HG03097 (cell line): ENCODE measurements at regions not wholly inside any gene's neighbourhood (a gene's known extent, or its start where the extent isn't known, plus 50 kb on each side); places are given as distances from the start of the nearest gene placed in this dataset.
"Not testable (repeated sequence)": the region's sequence is repeated elsewhere in the genome, so short reads cannot be mapped to it uniquely, and the experiment has no call there.

Experiments used
- ATAC-seq: cut with Tn5 transposase; IDR thresholded peaks from one replicate; pipeline ENCODE4 v1.9.1; 2021; ENCODE audit not compliant: unreplicated experiment, low FRiP score

DNA sequence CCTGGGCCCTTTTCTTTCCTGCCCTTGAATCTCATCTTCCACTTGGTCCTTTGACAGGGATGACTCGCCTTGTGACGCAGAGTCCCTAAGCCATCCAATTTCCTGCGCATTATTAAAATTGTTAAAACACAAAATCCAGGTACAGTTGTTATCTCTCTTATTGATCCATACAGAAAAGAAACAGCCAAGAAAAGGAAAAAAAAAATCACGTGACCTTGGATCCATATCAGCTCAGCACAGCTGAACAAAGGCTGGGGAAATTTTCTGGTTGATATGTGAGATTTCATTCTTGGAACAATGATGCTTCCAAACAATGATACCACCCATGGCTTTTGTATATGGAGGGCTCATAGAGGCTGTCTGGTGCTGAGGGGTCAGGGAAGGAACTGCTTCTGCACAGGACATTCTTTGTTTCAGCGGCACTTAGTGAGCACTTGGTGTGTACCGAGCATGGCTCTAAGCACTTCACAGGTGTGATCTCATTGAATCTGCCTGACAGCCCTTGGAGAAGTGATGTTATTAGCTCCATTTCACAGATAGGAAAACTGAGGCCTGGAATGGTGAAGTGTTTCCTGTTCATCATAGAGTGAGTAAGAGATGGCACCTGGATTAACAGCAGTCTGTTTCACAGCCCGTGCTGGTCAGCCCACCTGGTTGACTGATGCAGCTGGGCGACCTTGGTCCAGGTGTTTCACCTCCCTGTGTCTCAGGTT is 155.0 kb upstream of the SULF2 start:
- no peak for ATAC-seq

DNA sequence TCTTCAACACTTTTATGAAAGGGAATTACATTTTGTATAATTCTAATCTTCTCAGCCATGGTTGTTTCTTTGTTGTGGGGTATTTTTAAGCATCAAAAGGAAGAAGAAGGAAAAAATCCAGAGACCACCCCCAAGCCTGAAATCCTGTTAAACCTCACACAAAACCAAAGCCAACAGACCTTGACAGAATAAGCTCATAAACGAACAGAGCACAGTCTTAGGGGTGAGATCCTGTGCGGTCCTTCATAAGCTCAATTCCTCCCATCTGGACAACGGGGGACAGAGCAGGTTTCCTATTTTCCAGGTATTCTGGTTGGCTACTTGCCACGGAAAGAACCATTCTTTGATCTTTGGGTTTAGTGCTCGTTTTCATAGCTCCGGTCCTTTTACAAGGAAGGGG is 151.3 kb upstream of the SULF2 start:
- ATAC-seq = no peak

GRCh38 chr20:47934761-47935160 is 149.5 kb upstream of the SULF2 start:
- no peak for ATAC-seq

DNA sequence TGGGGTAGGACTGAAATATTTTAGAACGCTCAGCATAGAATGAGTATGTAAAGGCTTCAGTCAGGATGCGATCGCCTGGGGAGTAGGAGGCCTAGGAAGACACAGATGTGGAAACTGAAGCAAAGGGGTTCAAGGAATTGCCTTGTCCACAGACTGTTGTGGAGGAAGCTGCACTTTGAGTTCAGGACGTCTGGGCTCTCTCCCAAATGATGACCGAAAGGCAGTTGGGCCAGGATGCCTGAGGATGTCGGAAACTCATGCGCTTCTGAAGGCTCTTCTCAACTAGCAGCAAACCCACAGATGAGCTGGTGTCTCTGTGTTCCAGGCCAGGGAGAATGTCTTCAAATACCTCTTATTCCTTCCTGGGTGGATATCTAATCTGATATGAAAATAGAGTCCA is 146.2 kb upstream of the SULF2 start:
- ATAC-seq = no peak

DNA sequence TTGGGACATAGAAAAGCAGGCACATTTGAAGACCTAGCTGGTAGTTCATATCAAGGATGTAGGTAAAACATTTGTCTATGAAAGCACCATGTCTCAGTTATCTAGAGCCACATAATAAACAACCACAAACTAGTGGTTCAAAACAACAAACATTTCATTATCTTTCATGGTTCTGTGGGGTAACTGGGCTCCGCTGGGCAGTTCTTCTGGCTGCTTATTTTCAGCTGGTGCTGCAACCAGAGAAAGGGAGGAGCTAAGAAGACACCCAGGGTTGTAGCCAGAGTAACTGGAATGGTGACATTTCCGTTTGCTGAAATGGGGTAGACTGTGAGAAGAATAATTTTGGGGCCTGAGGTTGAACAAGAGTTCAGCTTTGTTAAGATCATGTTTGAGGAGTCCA is 145.7 kb upstream of the SULF2 start:
- no peak for ATAC-seq

- no peak for ATAC-seq
Observed at GRCh38 chr20:47929368-47930115, 144.3 kb upstream of the SULF2 start.

DNA sequence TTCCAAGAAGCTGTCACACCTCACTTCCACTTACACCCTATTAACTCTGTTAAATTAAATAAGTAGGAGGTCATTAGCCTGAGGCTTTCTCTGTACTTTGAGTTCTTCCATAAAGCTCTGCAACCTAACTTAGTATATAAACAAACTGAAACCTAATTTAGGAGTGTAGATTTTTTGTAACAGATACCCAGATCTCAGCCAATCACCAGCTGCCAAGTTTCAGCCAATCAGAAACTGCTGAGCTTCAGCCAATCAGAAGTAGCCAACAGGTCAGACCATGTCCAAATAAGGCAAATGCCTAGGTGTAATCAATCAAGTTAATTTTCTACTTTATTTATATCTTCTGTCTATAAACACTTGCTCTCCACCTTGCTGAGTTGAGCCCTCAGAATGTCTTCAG is 142.7 kb upstream of the SULF2 start:
- no peak for ATAC-seq

DNA sequence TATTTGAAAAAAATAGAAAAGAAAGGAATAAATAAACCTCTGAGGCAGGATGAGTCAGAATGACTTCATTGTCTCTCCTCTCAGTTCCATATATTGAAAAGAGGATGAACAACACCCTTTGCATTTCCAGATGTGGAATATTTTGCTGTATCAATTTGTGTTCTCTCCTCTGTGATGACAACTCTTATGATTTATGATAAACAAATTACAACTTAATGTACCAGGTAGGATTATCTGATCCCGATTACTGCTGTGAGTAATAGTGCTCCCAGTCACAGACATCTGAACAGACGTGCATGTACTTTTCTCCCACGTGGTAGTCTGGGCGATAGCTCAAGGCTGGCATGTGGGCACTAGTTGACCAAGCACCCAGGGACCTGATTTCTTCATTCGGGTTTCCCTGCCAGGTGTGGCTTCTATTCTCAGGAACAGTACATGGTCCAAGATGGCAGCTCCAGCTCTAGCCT is 142.1 kb upstream of the SULF2 start:
- no peak for ATAC-seq

GRCh38 chr20:47926731-47927130 is 141.4 kb upstream of the SULF2 start:
- no peak for ATAC-seq

- no peak for ATAC-seq
Observed at GRCh38 chr20:47925593-47925992, 140.3 kb upstream of the SULF2 start.

DNA sequence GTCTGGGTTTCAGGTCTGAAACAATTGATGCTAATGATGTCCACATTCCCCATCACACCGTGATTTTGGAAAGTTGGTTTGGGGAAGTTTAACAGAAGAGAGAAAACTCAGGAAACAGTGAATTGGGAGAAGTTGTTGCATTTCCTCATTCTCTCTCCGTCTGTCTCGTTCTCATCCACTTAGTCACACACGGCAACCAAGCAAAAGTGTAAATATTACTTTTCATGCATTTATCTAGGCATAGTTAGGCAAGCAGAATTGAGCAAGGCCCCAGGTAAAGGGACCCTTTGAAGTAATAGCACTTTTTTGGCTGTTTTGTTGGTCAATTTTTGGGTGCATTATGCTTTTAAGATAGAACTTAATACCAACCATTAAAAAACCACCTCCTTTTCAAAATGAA is 137.0 kb upstream of the SULF2 start:
- ATAC-seq = no peak

DNA sequence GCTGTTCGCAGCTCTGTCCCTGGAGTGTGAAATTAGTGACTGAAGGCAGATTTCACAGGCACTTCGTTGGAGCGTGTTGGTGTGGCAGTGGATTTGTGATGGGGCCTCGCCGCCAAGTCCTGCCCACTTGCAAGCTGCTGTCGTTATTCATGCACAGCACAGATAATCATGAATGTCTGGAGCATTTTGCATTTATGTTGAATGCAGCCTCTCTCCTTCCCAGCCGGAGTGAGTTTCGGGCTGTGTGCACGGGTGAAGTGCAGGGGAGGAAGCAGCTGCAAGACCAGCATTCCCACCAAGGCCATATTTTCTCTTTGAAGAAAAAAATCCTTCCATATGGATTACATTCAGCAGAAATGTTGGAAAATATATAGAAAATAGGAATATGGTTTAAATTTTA is 136.5 kb upstream of the SULF2 start:
- ATAC-seq = not testable (repeated sequence)

- ATAC-seq = no peak
Observed at GRCh38 chr20:47921408-47921807, 136.1 kb upstream of the SULF2 start.

- ATAC-seq = no peak
Observed at GRCh38 chr20:47917549-47918070, 132.3 kb upstream of the SULF2 start.

- ATAC-seq = no peak
Observed at GRCh38 chr20:47915495-47915894, 130.2 kb upstream of the SULF2 start.

DNA sequence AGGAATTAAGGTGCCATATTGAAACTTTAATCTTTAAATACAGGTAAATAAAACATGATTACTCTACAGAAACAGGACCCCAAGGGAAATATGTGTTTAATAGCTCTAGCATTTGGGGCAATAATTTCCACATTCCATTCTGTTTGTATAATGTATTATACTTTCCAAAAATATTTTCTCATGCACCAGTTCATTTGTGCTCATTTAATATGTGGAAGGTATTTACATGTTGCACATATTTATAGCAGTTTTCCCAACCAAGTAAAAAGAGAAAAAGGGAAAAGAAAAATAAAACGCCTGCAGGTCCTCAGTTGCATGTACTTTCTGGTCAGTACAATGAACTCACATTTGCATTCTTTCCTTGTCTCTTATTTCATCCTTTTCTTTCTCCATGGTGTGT is 129.5 kb upstream of the SULF2 start:
- ATAC-seq = no peak

DNA sequence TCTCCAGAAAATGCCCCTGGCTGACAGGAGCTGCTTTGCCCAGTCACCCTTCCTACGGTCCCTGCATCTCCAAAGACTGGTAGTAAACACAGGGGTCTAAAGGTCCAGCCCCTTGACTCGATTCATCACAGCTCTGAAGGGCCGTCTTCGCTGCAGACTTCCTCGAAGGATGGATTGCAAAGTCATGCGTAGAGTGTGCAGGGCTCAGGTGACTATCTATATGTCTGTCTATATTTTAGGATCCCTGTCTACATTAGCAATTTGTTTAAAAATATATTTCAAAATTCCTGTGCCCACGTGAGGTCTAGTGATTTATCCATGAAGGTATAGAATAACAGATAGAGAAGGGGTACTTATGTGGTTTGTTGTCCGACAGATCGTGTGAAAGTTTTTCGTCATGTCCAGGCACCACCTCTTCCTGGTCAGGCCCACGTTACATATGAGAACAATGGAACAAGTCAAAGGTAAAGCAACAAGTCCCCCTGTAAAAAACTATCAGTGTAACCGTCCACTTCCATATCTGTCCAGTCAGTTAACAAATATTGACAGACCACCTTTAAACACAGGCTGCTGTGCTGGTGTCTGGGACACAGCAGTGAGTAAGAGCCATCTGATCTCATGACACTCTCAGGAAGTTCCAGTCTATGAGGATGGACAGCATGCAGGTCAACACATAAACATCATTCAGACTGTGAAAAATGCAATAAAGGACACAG is 127.7 kb upstream of the SULF2 start:
- ATAC-seq = not testable (repeated sequence)

- not testable (repeated sequence) for ATAC-seq
Observed at GRCh38 chr20:47912165-47912564, 126.9 kb upstream of the SULF2 start.

DNA sequence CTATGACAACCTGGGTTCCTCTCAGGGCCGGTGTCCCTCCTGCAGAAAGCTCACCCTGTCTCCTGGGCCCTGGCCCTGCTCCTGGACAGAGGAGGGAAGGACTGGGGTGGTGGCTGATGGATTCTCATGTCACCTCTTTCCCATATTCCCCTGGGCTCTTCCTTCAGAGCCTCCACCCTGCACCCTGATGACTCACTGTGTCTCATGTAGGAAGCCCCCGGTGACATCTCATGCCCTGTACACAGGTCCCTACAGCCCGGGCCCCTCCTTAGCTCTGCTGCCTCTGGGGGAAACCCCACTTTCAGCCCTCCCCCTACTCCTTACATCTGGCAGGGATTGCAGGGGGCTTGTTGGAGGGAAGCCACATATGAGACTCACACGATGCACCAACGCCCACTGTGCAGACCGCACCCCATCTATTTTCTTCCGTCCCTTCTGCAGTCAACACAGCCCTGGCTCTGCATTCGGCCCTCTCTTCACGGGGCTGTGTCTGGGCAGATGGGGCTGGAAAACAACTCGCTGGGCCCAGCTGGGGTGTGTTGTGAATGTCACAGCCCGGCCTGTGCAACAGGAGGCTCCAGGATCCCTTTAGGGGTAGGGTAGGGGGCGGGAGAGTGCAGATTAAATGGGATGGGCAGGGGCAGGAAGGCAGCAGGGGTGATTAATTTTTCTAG is 124.6 kb upstream of the SULF2 start:
- ATAC-seq = not testable (repeated sequence)

GRCh38 chr20:47908361-47909035 is 123.2 kb upstream of the SULF2 start:
- not testable (repeated sequence) for ATAC-seq
